ENCODE measurements at regions not wholly inside any gene's neighbourhood (a gene's known extent, or its start where the extent isn't known, plus 50 kb on each side); places are given as distances from the start of the nearest gene placed in this dataset.

DNA sequence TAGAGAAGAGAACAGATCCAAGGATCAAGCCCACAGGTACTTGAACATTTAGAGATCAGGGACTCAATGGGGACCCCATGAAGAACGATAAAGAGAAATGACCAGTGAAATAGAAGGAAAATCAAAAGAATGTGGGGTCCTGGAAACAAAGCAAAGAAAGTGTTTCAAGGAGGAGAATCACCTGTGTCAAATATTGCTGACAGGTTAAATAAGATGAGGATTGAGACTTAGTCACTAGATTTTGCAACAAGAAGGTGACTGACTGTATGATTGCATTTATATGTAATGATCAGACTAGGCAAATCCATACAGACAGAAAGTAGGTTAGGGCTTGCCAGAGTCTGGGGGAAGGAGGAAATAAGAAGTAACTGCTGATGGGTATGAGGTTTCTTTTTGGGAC, 254.9 kb upstream of the NPY start:
- TF ChIP-seq, protein P1, sequence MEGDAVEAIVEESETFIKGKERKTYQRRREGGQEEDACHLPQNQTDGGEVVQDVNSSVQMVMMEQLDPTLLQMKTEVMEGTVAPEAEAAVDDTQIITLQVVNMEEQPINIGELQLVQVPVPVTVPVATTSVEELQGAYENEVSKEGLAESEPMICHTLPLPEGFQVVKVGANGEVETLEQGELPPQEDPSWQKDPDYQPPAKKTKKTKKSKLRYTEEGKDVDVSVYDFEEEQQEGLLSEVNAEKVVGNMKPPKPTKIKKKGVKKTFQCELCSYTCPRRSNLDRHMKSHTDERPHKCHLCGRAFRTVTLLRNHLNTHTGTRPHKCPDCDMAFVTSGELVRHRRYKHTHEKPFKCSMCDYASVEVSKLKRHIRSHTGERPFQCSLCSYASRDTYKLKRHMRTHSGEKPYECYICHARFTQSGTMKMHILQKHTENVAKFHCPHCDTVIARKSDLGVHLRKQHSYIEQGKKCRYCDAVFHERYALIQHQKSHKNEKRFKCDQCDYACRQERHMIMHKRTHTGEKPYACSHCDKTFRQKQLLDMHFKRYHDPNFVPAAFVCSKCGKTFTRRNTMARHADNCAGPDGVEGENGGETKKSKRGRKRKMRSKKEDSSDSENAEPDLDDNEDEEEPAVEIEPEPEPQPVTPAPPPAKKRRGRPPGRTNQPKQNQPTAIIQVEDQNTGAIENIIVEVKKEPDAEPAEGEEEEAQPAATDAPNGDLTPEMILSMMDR (IDR thresholded peaks at IDR 0.05; ENCODE audit: borderline replicate concordance, extremely low read depth, low read length, poor library complexity, severe bottlenecking) = no peak
- TF ChIP-seq EZH2 (IDR thresholded peaks at IDR 0.05; ENCODE audit: borderline replicate concordance, low read depth, low read length, severe bottlenecking) = no peak

All from DND-41 (cell line).